RWPE1 (cell line): ENCODE measurements at regions not wholly inside any gene's neighbourhood (a gene's known extent, or its start where the extent isn't known, plus 50 kb on each side); places are given as distances from the start of the nearest gene placed in this dataset.

Experiments used
- CTCF ChIA-PET: fragments of 350-600 bp; sonication (Branson Sonifier 250); formaldehyde crosslinking; extraction: SDS; loops from one replicate; lab custom pipeline; 2021; lab: Yijun Ruan, JAX
- POLR2A ChIA-PET: fragments of 400-600 bp; formaldehyde crosslinking; extraction: SDS; loops from one replicate; lab custom pipeline; 2020; ENCODE audit warnings: antibody characterized with exemption; ENCODE audit not compliant: low non-redundant PET; lab: Yijun Ruan, JAX
- DNase-seq: peaks from one replicate; pipeline ENCODE4 v3.0.0; 2012; ENCODE audit warnings: low spot score
- H3K27ac ChIP-seq: fragments of 450-650 bp; 2 replicates; pipeline ENCODE4 v1.5.1; 2017
- CTCF ChIP-seq: fragments of 450-650 bp; conservative IDR thresholded peaks from 2 replicates; pipeline ENCODE4 v1.5.1; 2017; ENCODE audit warnings: low read depth, mild to moderate bottlenecking

- ChIA-PET CTCF (no interaction called here), POLR2A (no interaction called here)
- DNase-seq, result no peak
- no peak for TF ChIP-seq CTCF
- H3K27ac ChIP-seq, result no peak overlapping the region
Observed at GRCh38 chr10:132471484-132471883, 66.1 kb upstream of the INPP5A start.

- no peak overlapping the region for H3K27ac ChIP-seq
- CTCF ChIA-PET, result no interaction called here
- POLR2A ChIA-PET, result no interaction called here
- no peak for TF ChIP-seq CTCF
- no peak for DNase-seq
Observed at GRCh38 chr10:132475086-132475485, 62.5 kb upstream of the INPP5A start.

- DNase-seq, result no peak
- H3K27ac ChIP-seq, result no peak overlapping the region
- ChIA-PET POLR2A (no interaction called here), CTCF (interaction anchor here (0.6 to 0.7 kb wide), 3 partner anchors 119 to 491 kb away, joined by 3 to 4 read pairs (median 3); no protein-coding TSS in a partner anchor)
- TF ChIP-seq CTCF, result no peak
Observed at GRCh38 chr10:132476146-132477065, 61.2 kb upstream of the INPP5A start.

GRCh38 chr10:132477066-132477397 is 60.6 kb upstream of the INPP5A start:
- no peak for TF ChIP-seq CTCF
- no peak for DNase-seq
- ChIA-PET POLR2A (no interaction called here), CTCF (interaction anchor here (0.6 to 0.7 kb wide), 2 partner anchors 335 to 490 kb away, joined by 3 to 4 read pairs; no protein-coding TSS in a partner anchor)
- no peak overlapping the region for H3K27ac ChIP-seq

- no peak for TF ChIP-seq CTCF
- ChIA-PET CTCF (interaction anchor here (0.6 kb wide), 1 partner anchor 335 kb away, joined by 4 read pairs; no protein-coding TSS in a partner anchor), POLR2A (no interaction called here)
- H3K27ac ChIP-seq, result no peak overlapping the region
- DNase-seq, result no peak
Observed at GRCh38 chr10:132477398-132478340, 59.9 kb upstream of the INPP5A start.
